Activated T-cell treated with anti-CD3 and anti-CD28 coated beads for 4 hours (primary cell): ENCODE measurements at regions not wholly inside any gene's neighbourhood (a gene's known extent, or its start where the extent isn't known, plus 50 kb on each side); places are given as distances from the start of the nearest gene placed in this dataset.

Experiments used
- DNase-seq: peaks from one replicate; pipeline ENCODE4 v3.0.0-alpha.2; 2020

DNA sequence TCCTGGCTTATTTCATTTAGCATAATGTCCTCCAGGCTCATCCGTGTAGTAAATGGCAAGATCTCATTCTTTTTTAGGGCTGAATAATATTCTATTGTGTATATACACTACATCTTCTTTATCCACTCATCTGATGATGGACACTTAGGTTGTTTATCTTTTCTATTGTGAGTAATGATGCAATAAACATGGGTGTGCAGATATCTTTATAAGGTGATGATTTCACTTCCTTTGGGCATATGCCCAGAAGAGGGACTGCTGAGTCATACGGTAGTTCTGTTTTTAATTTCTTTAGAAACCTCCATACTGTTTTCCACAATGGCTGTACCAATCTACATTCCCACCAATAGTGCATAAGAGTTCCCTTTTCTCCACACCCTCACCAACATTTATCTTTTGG is 317.6 kb upstream of the CNKSR2 start:
- DNase-seq, result no peak

GRCh38 chrX:21047034-21047455 is 327.2 kb upstream of the CNKSR2 start:
- no peak for DNase-seq

- DNase-seq, result no peak
These were observed 359.9 kb upstream of the CNKSR2 start for GRCh38 chrX:21014326-21014725.

DNA sequence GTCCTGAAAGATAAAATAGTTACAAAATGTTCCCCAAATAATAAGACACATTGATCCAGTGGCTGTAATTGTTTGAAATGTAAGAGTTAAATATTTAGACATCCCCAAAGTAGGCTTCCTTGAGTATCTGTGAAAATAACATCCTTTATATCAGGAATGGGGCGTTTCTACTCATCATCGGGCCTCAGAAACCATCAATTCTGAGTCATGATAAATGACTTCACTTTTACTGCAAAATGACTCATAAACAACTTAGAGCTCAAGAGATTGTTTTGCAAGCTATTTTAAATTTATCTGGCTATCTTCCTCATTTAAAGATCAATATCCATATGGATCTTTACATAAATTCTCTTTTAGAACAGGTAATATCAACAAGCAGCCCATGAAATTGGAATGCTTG is 369.4 kb upstream of the CNKSR2 start:
- no peak for DNase-seq

DNA sequence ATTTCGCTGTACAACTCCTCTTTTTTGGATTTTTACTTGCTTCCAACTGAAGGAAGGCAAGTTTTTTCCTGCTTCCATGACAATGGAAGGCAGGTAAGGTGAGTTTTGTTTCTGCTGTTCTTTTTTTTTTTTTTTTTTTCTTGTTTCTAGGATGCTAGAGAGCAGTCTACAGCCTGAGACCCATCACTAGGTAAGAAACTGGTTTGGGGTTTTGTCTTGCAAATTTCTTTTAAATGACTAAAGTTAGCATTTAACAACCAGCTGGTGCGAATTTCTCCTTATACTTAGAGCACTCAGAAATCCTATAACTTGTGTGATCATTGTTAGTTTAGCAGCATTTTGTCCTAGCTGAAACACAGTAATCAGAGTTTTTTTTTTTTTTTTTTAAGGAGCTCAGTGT is 378.4 kb upstream of the CNKSR2 start:
- no peak for DNase-seq

DNA sequence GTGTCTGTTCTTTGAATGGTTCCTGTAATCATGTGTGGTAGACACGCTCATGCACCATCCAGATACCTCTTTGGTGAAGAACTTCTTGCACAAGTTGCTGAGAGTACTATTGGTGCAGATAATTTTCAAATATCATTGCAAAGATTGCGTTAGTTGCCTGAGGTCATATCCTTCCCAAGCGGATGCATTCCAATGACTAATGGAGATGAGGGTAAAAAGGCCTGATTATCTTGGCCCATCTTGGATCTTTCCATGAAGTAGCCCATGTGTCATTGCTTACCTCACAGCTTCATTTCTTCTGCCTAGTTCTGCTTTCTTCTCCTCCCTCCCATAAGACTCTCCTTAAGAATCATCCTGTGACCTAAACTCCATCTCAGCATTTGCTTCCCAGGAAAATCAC is 384.9 kb upstream of the CNKSR2 start:
- no peak for DNase-seq

GRCh38 chrX:20988804-20989203 is 385.4 kb upstream of the CNKSR2 start:
- DNase-seq, result no peak

- no peak for DNase-seq
These were observed 386.1 kb upstream of the CNKSR2 start for GRCh38 chrX:20988118-20988517.

GRCh38 chrX:20980426-20980825 is 393.8 kb upstream of the CNKSR2 start:
- DNase-seq, result no peak

GRCh38 chrX:20974326-20974725 is 399.9 kb upstream of the CNKSR2 start:
- DNase-seq, result no peak

- DNase-seq, result no peak
These were observed 401.2 kb upstream of the CNKSR2 start for GRCh38 chrX:20973038-20973437.

DNA sequence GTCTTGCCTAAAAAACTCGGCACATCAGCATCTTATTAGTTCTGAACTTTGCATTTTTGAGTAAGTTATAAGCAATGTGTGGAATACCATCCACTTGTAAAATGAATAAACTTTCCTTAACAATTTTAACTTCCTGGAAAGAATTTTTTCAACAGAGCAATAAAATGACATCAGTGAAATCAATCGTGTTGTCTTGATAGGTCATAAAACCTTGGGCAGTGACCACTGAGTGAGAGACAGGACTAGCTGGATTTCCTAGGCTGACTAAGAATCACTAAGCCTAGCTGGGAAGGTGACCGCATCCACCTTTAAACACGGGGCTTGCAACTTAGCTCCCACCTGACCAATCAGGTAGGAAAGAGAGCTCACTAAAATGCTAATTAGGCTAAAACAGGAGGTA is 403.0 kb upstream of the CNKSR2 start:
- no peak for DNase-seq

GRCh38 chrX:20969565-20969964 is 404.7 kb upstream of the CNKSR2 start:
- DNase-seq, result no peak

DNA sequence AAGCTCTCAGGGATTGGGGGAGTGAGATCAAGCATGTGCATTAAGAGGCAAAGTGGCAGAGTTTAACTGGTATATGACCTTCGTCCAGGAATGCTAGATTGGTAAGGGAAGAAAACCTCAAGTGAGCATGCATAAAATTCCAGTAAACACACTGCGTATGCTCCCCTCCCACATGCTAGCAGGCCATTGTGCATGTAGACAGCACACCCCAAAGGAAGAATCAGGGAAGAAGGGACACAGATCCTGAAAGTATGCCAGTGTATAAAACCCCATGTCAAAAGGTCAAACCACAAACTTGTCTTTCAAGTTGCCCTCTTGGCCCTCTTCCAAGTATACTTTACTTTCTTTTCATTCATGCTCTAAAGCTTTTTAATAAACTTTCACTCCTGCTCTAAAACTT is 405.2 kb upstream of the CNKSR2 start:
- no peak for DNase-seq

GRCh38 chrX:20967725-20968124 is 406.5 kb upstream of the CNKSR2 start:
- DNase-seq, result no peak

GRCh38 chrX:20965270-20966044 is 408.8 kb upstream of the CNKSR2 start:
- DNase-seq, result no peak

DNA sequence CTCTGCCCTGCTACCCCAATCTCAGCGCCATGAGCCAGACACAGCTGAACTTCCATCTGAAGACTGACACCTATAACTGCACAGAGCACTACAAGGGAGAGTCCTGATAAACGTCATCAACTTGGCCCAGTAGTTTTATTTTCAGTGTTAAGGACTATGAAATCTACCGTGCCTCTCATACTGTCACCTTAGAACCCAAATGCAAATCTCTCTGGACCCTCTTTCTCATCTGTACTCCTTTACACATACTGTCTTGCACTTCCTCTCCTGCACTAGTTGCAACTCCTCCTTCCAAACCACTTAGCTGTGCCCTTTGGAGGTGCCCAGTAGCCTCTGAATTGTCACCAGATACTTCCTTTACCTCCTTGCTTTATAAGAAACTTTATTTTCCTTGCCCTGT is 420.2 kb upstream of the CNKSR2 start:
- DNase-seq, result no peak

DNA sequence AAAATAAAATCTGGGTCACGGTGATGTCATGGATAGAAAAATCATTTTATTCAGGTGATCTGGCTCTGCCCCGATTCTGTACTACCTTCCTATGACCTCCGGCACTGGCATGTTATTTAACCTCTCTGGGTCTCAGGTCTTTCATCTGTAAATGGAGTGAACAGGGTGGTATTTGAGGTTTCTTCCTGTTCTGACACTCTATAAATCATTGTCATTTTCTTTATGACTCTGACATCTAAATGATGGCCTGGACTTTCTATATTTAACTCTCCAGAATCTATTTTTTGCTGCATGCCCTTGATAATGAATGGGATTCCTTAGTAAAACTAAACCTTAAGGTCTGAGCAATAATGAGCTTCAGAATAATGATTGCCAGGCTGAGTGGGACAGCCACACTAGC is 422.0 kb upstream of the CNKSR2 start:
- DNase-seq, result no peak

- no peak for DNase-seq
These were observed 423.0 kb upstream of the CNKSR2 start for GRCh38 chrX:20951016-20951810.

DNA sequence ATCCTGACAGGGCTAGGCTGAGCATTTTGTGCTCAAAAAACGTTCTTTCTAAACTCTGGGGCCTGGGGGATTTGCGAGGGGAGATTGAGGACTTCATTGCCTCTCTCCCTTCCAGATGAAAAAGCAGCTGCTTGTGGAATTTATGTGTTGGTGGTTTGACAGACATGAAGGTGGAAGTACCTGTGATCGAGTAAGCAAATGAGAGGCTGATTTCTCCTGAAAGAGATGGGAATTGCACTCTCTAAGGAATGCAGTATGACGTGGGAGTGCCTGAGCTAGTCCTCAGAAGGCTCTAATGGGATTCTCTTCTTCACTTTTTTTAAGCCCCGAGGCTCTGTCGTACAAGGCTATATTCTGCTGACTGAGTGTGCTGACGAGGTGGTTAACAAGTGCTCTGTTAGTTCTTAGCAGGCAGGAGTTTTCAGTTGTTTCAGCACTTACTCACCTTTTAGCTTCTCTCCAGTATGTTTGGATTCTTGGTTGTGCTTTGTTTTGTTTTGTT is 426.8 kb upstream of the CNKSR2 start:
- DNase-seq, result no peak

DNA sequence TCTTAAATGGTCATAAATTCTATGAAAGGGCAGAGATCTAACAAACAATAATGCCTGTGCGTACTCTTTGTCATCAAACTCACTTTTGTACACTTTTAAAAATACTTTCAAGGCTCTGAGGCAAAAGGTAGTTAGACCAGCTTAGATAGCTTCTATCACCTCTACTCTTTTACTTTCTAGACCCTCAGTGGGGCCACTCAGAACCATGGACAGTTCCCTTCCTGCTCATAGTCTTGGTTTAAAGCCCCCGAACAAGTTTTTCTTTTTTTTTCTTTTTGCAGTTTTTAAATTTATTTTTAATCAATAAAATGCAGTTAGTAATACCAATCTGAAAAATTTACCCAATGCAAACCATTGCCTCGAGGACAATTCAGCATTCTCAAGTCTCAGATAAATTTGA is 460.5 kb upstream of the CNKSR2 start:
- no peak for DNase-seq

GRCh38 chrX:20906571-20906970 is 467.6 kb upstream of the CNKSR2 start:
- DNase-seq, result no peak

DNA sequence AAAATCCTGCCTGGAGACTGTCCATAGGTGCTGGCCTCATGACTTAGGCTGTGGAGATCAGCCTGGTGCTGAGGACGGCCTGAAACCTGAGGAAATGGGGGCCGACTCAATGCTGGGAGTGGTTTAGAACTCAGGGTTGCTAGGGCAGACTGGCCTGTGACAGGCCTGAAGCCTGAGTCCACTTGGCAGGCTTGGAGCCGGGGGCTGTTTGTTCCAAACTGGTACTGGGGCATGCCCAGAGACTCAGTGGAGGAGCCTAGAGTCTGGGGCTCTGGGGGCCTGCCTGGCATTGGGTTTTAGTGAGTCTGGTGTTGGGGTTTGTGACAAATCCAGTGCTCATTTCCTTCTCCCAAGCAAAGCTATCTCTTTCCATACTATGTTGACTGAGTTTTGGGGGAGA is 489.7 kb upstream of the CNKSR2 start:
- DNase-seq, result no peak

DNA sequence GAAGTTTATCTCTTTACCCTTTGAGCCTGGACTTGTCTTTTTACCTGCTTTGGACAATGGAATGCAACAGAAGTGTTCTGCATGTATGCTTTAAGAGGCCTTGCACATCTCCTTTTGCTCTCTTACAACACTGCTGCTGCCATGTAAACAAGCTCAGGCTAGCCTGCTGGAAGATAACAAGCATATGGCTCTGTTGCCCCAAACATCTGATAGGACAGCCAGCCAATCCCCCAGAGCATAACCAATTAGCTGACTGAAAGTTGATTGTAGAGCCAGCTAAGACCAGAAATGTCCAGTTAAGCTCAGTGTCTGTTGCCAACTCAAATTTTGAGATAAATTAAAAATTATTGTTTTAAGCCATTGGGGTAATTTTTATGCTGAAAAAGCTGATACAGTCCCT is 510.6 kb upstream of the CNKSR2 start:
- DNase-seq, result no peak
